CD14-positive monocyte (primary cell): ENCODE measurements at regions not wholly inside any gene's neighbourhood (a gene's known extent, or its start where the extent isn't known, plus 50 kb on each side); places are given as distances from the start of the nearest gene placed in this dataset.

Experiments
- DNase-seq, 3 donors: peaks; one replicate each; pipeline ENCODE4 v3.0.0-alpha.2; 2011 to 2022
- H2AFZ ChIP-seq: 2 replicates; pipeline ENCODE4 v1.6.0; 2012; ENCODE audit warnings: mild to moderate bottlenecking, low read depth, low read length, inconsistent platforms; ENCODE audit not compliant: insufficient read depth, poor library complexity, severe bottlenecking
- H3K27ac ChIP-seq, 2 donors: 1 replicate in 1 of 2; 2 replicates in 1 of 2; pipeline ENCODE4 v1.5.1; 2012 to 2013; ENCODE audit warnings: low read length in 2 of 2, control low read depth in 1 of 2, inconsistent platforms in 1 of 2, low read depth in 1 of 2, mild to moderate bottlenecking in 1 of 2
- H3K27me3 ChIP-seq, 2 donors: one replicate each; pipeline versions ENCODE4 v1.6.0 to v1.6.1; 2011 to 2013; ENCODE audit warnings: low read length in 2 of 2; ENCODE audit not compliant: control insufficient read depth in 2 of 2, insufficient read depth in 2 of 2
- H3K36me3 ChIP-seq, 2 donors: replicated peaks in 1 of 2; 1 replicate in 1 of 2; 2 replicates in 1 of 2; pipeline versions ENCODE4 v1.5.1 to v1.6.1; 2012 to 2013; ENCODE audit warnings: low read length in 2 of 2, control low read depth in 1 of 2, inconsistent platforms in 1 of 2, mild to moderate bottlenecking in 1 of 2; ENCODE audit not compliant: insufficient read depth in 2 of 2, control insufficient read depth in 1 of 2
- H3K4me1 ChIP-seq, 2 donors: 1 replicate in 1 of 2; 2 replicates in 1 of 2; pipeline versions ENCODE4 v1.5.1 to v1.6.1; 2012 to 2013; ENCODE audit warnings: low read length in 2 of 2, control low read depth in 1 of 2, inconsistent platforms in 1 of 2, mild to moderate bottlenecking in 1 of 2, moderate library complexity in 1 of 2; ENCODE audit not compliant: insufficient read depth in 2 of 2, control insufficient read depth in 1 of 2
- H3K4me2 ChIP-seq: replicated peaks from 2 replicates; pipeline ENCODE3; 2012; ENCODE audit warnings: low read length, moderate library complexity, mild to moderate bottlenecking; ENCODE audit not compliant: poor library complexity, severe bottlenecking; ENCODE audit errors: extremely low read depth
- H3K4me3 ChIP-seq, 3 experiments: fragments of 200-600 bp in 1 of 3; sonication (generic) in 1 of 3; replicated peaks in 1 of 3; 1 replicate in 2 of 3; 2 replicates in 1 of 3; pipeline ENCODE4 v1.5.1; 2011 to 2013; ENCODE audit warnings: low read length in 3 of 3, mild to moderate bottlenecking in 3 of 3, control low read depth in 2 of 3, low read depth in 2 of 3, inconsistent platforms in 1 of 3, moderate library complexity in 1 of 3
- H3K79me2 ChIP-seq: 2 replicates; pipeline ENCODE4 v1.6.0; 2012; ENCODE audit warnings: mild to moderate bottlenecking, control low read depth, inconsistent platforms, low read length, moderate library complexity; ENCODE audit not compliant: insufficient read depth
- H3K9ac ChIP-seq: 2 replicates; pipeline ENCODE4 v1.6.0; 2017; ENCODE audit warnings: low read length, mild to moderate bottlenecking; ENCODE audit not compliant: insufficient read depth, poor library complexity, severe bottlenecking
- H3K9me3 ChIP-seq, 2 donors: replicated peaks in 1 of 2; 1 replicate in 1 of 2; 2 replicates in 1 of 2; pipeline versions ENCODE4 v1.5.1 to v1.6.1; 2012 to 2013; ENCODE audit warnings: low read length in 2 of 2, control low read depth in 1 of 2; ENCODE audit not compliant: control insufficient read depth in 1 of 2, insufficient read depth in 1 of 2
- H4K20me1 ChIP-seq: 2 replicates; pipeline ENCODE4 v1.6.0; 2012; ENCODE audit warnings: mild to moderate bottlenecking, low read length, control low read depth, moderate library complexity; ENCODE audit not compliant: insufficient read depth
- H3K27ac Mint-ChIP-seq, 7 donors: one replicate each; pipeline ENCODE4 v1.8.0; 2020; ENCODE audit warnings: mild to moderate bottlenecking in 7 of 7, mixed read lengths in 7 of 7, moderate library complexity in 6 of 7, inconsistent platforms in 2 of 7
- H3K27me3 Mint-ChIP-seq, 3 donors: one replicate each; pipeline ENCODE4 v1.8.0; 2021 to 2022; ENCODE audit warnings: low read depth in 3 of 3, mild to moderate bottlenecking in 3 of 3, mixed read lengths in 3 of 3, moderate library complexity in 3 of 3, inconsistent platforms in 1 of 3
- H3K36me3 Mint-ChIP-seq, 2 donors: one replicate each; pipeline ENCODE4 v1.8.0; 2020; ENCODE audit warnings: mixed read lengths in 2 of 2, inconsistent platforms in 1 of 2, mild to moderate bottlenecking in 1 of 2
- H3K4me1 Mint-ChIP-seq: one replicate; pipeline ENCODE4 v1.8.0; 2020; ENCODE audit warnings: mild to moderate bottlenecking, mixed read lengths
- H3K4me3 Mint-ChIP-seq, 2 donors: one replicate each; pipeline ENCODE4 v1.8.0; 2020; ENCODE audit warnings: mild to moderate bottlenecking in 2 of 2, mixed read lengths in 2 of 2, moderate library complexity in 1 of 2
- H3K9me3 Mint-ChIP-seq, 7 donors: one replicate each; pipeline ENCODE4 v1.8.0; 2020 to 2022; ENCODE audit warnings: mixed read lengths in 7 of 7, mild to moderate bottlenecking in 6 of 7, moderate library complexity in 6 of 7, inconsistent platforms in 2 of 7
- WGBS: methylation state at CpG from one replicate; pipeline ENCODE4 v1.1.5; 2013; ENCODE audit warnings: missing lambda C conversion rate; ENCODE audit not compliant: insufficient coverage; 5-methylcytosine and 5-hydroxymethylcytosine counted together
- intact Hi-C, 2 donors: fragments of 100-400 bp; cut with micrococcal nuclease; formaldehyde crosslinking; loops; one replicate each; pipeline versions ENCODE4 v1.15.0 to v1.15.1; 2023
- TF ChIP-seq, protein P1 (sequence below): fragments of 200-600 bp; IDR thresholded peaks from one replicate; pipeline ENCODE4 v1.8.0; 2022; ENCODE audit warnings: antibody characterized with exemption, mild to moderate bottlenecking

DNA sequence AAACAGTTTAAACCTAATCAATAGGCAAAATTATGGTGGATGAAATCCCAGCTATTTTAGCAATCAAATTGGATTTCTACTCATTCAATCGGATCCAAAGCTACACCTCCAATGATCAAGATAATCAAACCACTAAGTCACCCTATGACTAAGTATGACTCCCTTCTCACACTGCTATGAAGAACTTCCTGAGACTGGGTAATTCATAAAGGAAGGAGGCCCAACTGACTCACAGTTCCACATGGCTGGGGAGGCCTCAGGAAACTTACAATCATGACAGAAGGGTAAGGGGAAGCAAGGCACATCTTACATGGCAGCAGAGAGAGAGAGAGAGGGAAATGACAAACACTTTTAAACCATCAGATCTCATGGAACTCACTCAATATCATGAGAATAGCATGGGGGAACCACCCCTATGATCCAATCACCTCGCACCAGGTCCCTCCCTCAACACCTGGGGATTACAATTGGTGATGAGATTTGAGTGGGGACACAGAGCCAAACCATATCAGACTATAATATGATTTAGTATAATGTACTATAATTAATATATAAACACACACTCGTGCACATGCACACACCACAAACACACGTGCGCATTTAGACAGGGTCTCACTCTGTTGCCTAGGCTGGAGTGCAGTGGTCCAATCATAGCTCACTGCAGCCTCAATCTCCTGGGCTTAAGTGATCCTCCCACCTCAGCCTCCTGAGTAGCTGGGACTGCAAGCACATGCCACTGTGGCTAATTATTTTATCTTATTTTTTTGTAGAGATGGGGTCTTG, 213.6 kb upstream of the FOXK1 start:
- Mint-ChIP-seq H3K27me3 (peaks cover 0 to 4% (median 0%) of the 10 kb centered on the region in 3 donors), H3K4me1 (no peaks in the 10 kb centered on the region), H3K36me3 (no peaks in the 10 kb centered on the region), H3K27ac (no peak overlapping the region), H3K4me3 (no peak overlapping the region), H3K9me3 (peaks cover 2 to 20% (median 10%) of the 10 kb centered on the region in 7 donors)
- no peak overlapping the region for H2AFZ ChIP-seq
- intact Hi-C loops = no loop called here
- H3K27ac ChIP-seq = no peak overlapping the region
- H3K9me3 ChIP-seq = peaks cover 5 to 15% of the 10 kb centered on the region in 2 donors
- H3K4me3 ChIP-seq = no peak overlapping the region
- H4K20me1 ChIP-seq = no peaks in the 10 kb centered on the region
- peak in 1 of 3 donors; percentile 34 for DNase-seq
- 100% methylated on average over 2 of the region's 5 CpGs for WGBS
- TF ChIP-seq, protein P1, sequence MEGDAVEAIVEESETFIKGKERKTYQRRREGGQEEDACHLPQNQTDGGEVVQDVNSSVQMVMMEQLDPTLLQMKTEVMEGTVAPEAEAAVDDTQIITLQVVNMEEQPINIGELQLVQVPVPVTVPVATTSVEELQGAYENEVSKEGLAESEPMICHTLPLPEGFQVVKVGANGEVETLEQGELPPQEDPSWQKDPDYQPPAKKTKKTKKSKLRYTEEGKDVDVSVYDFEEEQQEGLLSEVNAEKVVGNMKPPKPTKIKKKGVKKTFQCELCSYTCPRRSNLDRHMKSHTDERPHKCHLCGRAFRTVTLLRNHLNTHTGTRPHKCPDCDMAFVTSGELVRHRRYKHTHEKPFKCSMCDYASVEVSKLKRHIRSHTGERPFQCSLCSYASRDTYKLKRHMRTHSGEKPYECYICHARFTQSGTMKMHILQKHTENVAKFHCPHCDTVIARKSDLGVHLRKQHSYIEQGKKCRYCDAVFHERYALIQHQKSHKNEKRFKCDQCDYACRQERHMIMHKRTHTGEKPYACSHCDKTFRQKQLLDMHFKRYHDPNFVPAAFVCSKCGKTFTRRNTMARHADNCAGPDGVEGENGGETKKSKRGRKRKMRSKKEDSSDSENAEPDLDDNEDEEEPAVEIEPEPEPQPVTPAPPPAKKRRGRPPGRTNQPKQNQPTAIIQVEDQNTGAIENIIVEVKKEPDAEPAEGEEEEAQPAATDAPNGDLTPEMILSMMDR = no peak
- H3K4me1 ChIP-seq = no peaks in the 10 kb centered on the region
- H3K79me2 ChIP-seq = no peaks in the 10 kb centered on the region
- H3K4me2 ChIP-seq = no peak overlapping the region
- H3K9ac ChIP-seq = no peak overlapping the region
- H3K36me3 ChIP-seq = no peaks in the 10 kb centered on the region
- H3K27me3 ChIP-seq = no peaks in the 10 kb centered on the region

DNA sequence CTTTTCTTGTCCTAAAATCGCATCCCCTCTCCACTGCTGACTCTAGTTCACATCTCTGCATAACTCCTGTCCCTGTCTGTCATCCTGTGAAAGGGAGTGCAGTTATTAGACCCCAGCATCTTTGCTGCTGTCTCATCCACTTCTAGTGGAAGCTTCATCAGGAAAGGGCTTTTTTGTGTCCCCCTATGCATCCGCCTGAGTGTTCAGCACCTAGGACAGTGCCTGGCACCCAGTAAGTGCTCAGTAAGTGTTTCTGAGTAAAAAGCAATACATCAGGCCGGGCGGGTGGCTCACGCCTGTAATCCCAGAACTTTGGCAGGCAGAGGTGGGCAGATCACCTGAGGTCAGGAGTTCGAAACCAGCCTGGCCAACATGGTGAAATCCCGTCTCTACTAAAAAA, 211.8 kb upstream of the FOXK1 start:
- H4K20me1 ChIP-seq = no peaks in the 10 kb centered on the region
- H3K9me3 ChIP-seq = peaks cover 0 to 11% of the 10 kb centered on the region in 2 donors
- H3K4me3 ChIP-seq = no peak overlapping the region
- 82% methylated on average over 6 of the region's 7 CpGs for whole genome bisulfite sequencing
- H2AFZ ChIP-seq = no peak overlapping the region
- Mint-ChIP-seq H3K4me3 (no peak overlapping the region), H3K36me3 (no peaks in the 10 kb centered on the region), H3K9me3 (peaks cover 1 to 23% (median 8%) of the 10 kb centered on the region in 7 donors), H3K27ac (no peak overlapping the region), H3K27me3 (peaks cover 0 to 4% (median 3%) of the 10 kb centered on the region in 3 donors), H3K4me1 (no peaks in the 10 kb centered on the region)
- H3K9ac ChIP-seq = no peak overlapping the region
- no peak for DNase-seq
- H3K79me2 ChIP-seq = no peaks in the 10 kb centered on the region
- no peak overlapping the region for H3K27ac ChIP-seq
- H3K4me1 ChIP-seq = no peaks in the 10 kb centered on the region
- no peak overlapping the region for H3K4me2 ChIP-seq
- intact Hi-C loops = no loop called here
- no peaks in the 10 kb centered on the region for H3K36me3 ChIP-seq
- TF ChIP-seq, protein P1 = no peak
- no peaks in the 10 kb centered on the region for H3K27me3 ChIP-seq
